Osteocyte (in vitro differentiated cells): ENCODE measurements at regions not wholly inside any gene's neighbourhood (a gene's known extent, or its start where the extent isn't known, plus 50 kb on each side); places are given as distances from the start of the nearest gene placed in this dataset.

Experiments
- DNase-seq: peaks from one replicate; pipeline ENCODE4 v3.0.0; 2021; ENCODE audit warnings: mixed read lengths; ENCODE audit not compliant: unreplicated experiment; ENCODE audit errors: extremely low spot score
- H3K27ac Mint-ChIP-seq: one replicate; pipeline ENCODE4 v1.8.0; 2021; ENCODE audit warnings: mild to moderate bottlenecking, mixed read lengths; ENCODE audit not compliant: unreplicated experiment
- H3K27me3 Mint-ChIP-seq: one replicate; pipeline ENCODE4 v1.8.0; 2021; ENCODE audit warnings: mixed read lengths; ENCODE audit not compliant: unreplicated experiment
- H3K36me3 Mint-ChIP-seq: one replicate; pipeline ENCODE4 v1.8.0; 2021; ENCODE audit warnings: mixed read lengths; ENCODE audit not compliant: unreplicated experiment
- H3K4me1 Mint-ChIP-seq: one replicate; pipeline ENCODE4 v1.8.0; 2021; ENCODE audit warnings: mixed read lengths; ENCODE audit not compliant: unreplicated experiment
- H3K4me3 Mint-ChIP-seq: one replicate; pipeline ENCODE4 v1.8.0; 2021; ENCODE audit warnings: mild to moderate bottlenecking, moderate library complexity, mixed read lengths; ENCODE audit not compliant: unreplicated experiment
- H3K9me3 Mint-ChIP-seq: one replicate; pipeline ENCODE4 v1.8.0; 2021; ENCODE audit warnings: mixed read lengths; ENCODE audit not compliant: unreplicated experiment
- CTCF ChIP-seq: fragments of 200-600 bp; sonication (generic); IDR thresholded peaks from 2 replicates; pipeline ENCODE4 v1.5.0; 2021; ENCODE audit warnings: antibody characterized with exemption, mild to moderate bottlenecking, moderate library complexity

- H3K4me3 Mint-ChIP-seq, result no peak overlapping the region
- TF ChIP-seq CTCF, result no peak
- no peak overlapping the region for H3K27ac Mint-ChIP-seq
- no peak for DNase-seq
- no peaks in the 10 kb centered on the region for H3K27me3 Mint-ChIP-seq
- H3K4me1 Mint-ChIP-seq, result peaks cover 1% of the 10 kb centered on the region
- peaks cover 40% of the 10 kb centered on the region for H3K9me3 Mint-ChIP-seq
- H3K36me3 Mint-ChIP-seq, result peaks cover 7% of the 10 kb centered on the region
These were observed 85.1 kb downstream of the GNL3L start for GRCh38 chrX:54615109-54615508.

- Mint-ChIP-seq H3K4me1 (peaks cover 19% of the 10 kb centered on the region), H3K27ac (peak overlapping the region; percentile 79), H3K27me3 (no peaks in the 10 kb centered on the region), H3K36me3 (no peaks in the 10 kb centered on the region), H3K9me3 (peaks cover 46% of the 10 kb centered on the region), H3K4me3 (no peak overlapping the region)
- no peak for DNase-seq
- no peak for TF ChIP-seq CTCF
These were observed 103.6 kb downstream of the GNL3L start for GRCh38 chrX:54633641-54634040.

GRCh38 chrX:54639018-54639345, 109.0 kb downstream of the GNL3L start:
- no peak for DNase-seq
- Mint-ChIP-seq H3K9me3 (peaks cover 17% of the 10 kb centered on the region), H3K27me3 (no peaks in the 10 kb centered on the region), H3K27ac (peak overlapping the region; percentile 100), H3K36me3 (no peaks in the 10 kb centered on the region), H3K4me3 (peak overlapping the region; percentile 88), H3K4me1 (peaks cover 26% of the 10 kb centered on the region)
- no peak for TF ChIP-seq CTCF

- Mint-ChIP-seq H3K9me3 (peaks cover 17% of the 10 kb centered on the region), H3K4me3 (peak overlapping the region; percentile 88), H3K36me3 (no peaks in the 10 kb centered on the region), H3K27ac (peak overlapping the region; percentile 100), H3K4me1 (peaks cover 23% of the 10 kb centered on the region), H3K27me3 (no peaks in the 10 kb centered on the region)
- peak; percentile 79 for TF ChIP-seq CTCF
- peak; percentile 97 for DNase-seq
These were observed 109.5 kb downstream of the GNL3L start for GRCh38 chrX:54639346-54640102.

- no peaks in the 10 kb centered on the region for H3K27me3 Mint-ChIP-seq
- peaks cover 14% of the 10 kb centered on the region for H3K9me3 Mint-ChIP-seq
- TF ChIP-seq CTCF, result no peak
- H3K36me3 Mint-ChIP-seq, result no peaks in the 10 kb centered on the region
- no peak for DNase-seq
- peak overlapping the region; percentile 100 for H3K27ac Mint-ChIP-seq
- peaks cover 22% of the 10 kb centered on the region for H3K4me1 Mint-ChIP-seq
- peak overlapping the region; percentile 88 for H3K4me3 Mint-ChIP-seq
These were observed 110.2 kb downstream of the GNL3L start for GRCh38 chrX:54640103-54640690.
